ENCODE measurements at regions not wholly inside any gene's neighbourhood (a gene's known extent, or its start where the extent isn't known, plus 50 kb on each side); places are given as distances from the start of the nearest gene placed in this dataset.

- TF ChIP-seq POLR2A (IDR thresholded peaks at IDR 0.05; ENCODE audit: low read depth, low read length) (no peak), POLR2AphosphoS5 (IDR thresholded peaks at IDR 0.05; ENCODE audit: low read depth, low read length) (no peak)
These were observed 73.8 kb downstream of the HRH4 start for GRCh38 chr18:24534271-24534670.
